ENCODE measurements at regions not wholly inside any gene's neighbourhood (a gene's known extent, or its start where the extent isn't known, plus 50 kb on each side); places are given as distances from the start of the nearest gene placed in this dataset.

GRCh38 chr5:63025679-63026078, 447.1 kb downstream of the LRRC70 start:
- H3K9me1 ChIP-seq (ENCODE audit: control insufficient read depth, insufficient read depth, low read length): no peaks in the 10 kb centered on the region
- intact Hi-C loops (cut with micrococcal nuclease) (no loop called here), in situ Hi-C loops (cut with MboI) (no loop called here)
- no peaks in the 10 kb centered on the region for H3K79me2 ChIP-seq (ENCODE audit: control insufficient read depth, insufficient read depth, low read length)
- ChIA-PET CTCF (ENCODE audit: low intra/inter-chr PET ratio) (no interaction called here), POLR2A (no interaction called here)
- no peaks in the 10 kb centered on the region for H3K27me3 ChIP-seq (ENCODE audit: control insufficient read depth in 2 of 2, insufficient read depth in 2 of 2, low read length in 2 of 2)
- H2AFZ ChIP-seq (ENCODE audit: low read depth, low read length): no peak overlapping the region
- H3K9me3 ChIP-seq (replicated peaks; ENCODE audit: control insufficient read depth, insufficient read depth, low read depth, low read length): no peaks in the 10 kb centered on the region
- no peak overlapping the region for H3K9ac ChIP-seq (ENCODE audit: insufficient read depth in 1 of 2, low read depth in 2 of 2, low read length in 2 of 2)
- no peak for ATAC-seq
- FAIRE-seq: no peak
- no peak for DNase-seq (ENCODE audit: extremely low read depth in 1 of 4, low spot score in 3 of 4)
- H3K4me1 ChIP-seq (replicated peaks in 1 of 2; ENCODE audit: control insufficient read depth in 2 of 2, insufficient read depth in 2 of 2, low read length in 2 of 2): no peaks in the 10 kb centered on the region
- WGBS (ENCODE audit: insufficient coverage, low coverage, missing lambda C conversion rate): 0% methylated on average over 3 of the region's 3 CpGs
- no peaks in the 10 kb centered on the region for H4K20me1 ChIP-seq (replicated peaks; ENCODE audit: control insufficient read depth, insufficient read depth, low read length)
- no peak overlapping the region for H3K4me3 ChIP-seq
- H3K4me2 ChIP-seq (ENCODE audit: insufficient read depth, low read length): no peak overlapping the region
- no peak for TF ChIP-seq ZFP91 (CRISPR knock-in tag; IDR thresholded peaks at IDR 0.05)
- no peak for TF ChIP-seq CHCHD3 (CRISPR knock-in tag; IDR thresholded peaks at IDR 0.05)
- TF ChIP-seq NFYB (IDR thresholded peaks at IDR 0.05; ENCODE audit: extremely low read depth, insufficient read length): no peak
- TF ChIP-seq ARNT (IDR thresholded peaks at IDR 0.05): no peak
- TF ChIP-seq HINFP (tag; conservative IDR thresholded peaks at IDR 0.05; ENCODE audit: low read depth): no peak
- no peak for TF ChIP-seq ZNF124 (CRISPR knock-in tag; IDR thresholded peaks at IDR 0.05)
- no peak for TF ChIP-seq KLF1 (tag; IDR thresholded peaks at IDR 0.05)
- TF ChIP-seq RBM15 (IDR thresholded peaks at IDR 0.05; ENCODE audit: insufficient read depth, low read length): no peak
- TF ChIP-seq SP2 (IDR thresholded peaks at IDR 0.05; ENCODE audit: extremely low read depth, low read depth, low read length, poor library complexity, severe bottlenecking): no peak
- TF ChIP-seq TFAP4 (CRISPR knock-in tag; IDR thresholded peaks at IDR 0.05; ENCODE audit: borderline replicate concordance): no peak
- TF ChIP-seq HOMEZ (CRISPR knock-in tag; IDR thresholded peaks at IDR 0.05): no peak
- TF ChIP-seq FOXK1 (CRISPR knock-in tag; IDR thresholded peaks at IDR 0.05; ENCODE audit: borderline replicate concordance): no peak
- TF ChIP-seq RBM17 (IDR thresholded peaks at IDR 0.05; ENCODE audit: borderline replicate concordance, low read depth, low read length): no peak
- no peak for TF ChIP-seq MED1 (CRISPR knock-in tag; IDR thresholded peaks at IDR 0.05; ENCODE audit: borderline replicate concordance)
- TF ChIP-seq TFE3 (CRISPR knock-in tag; IDR thresholded peaks at IDR 0.05): no peak
- TF ChIP-seq PURB (CRISPR knock-in tag; IDR thresholded peaks at IDR 0.05; ENCODE audit: low read depth): no peak
- BruUV-seq (replicated peaks): no TSS peak
- H3K27ac ChIP-seq (ENCODE audit: extremely low read depth, low read depth, low read length): no peak overlapping the region
- H3K36me3 ChIP-seq (ENCODE audit: control insufficient read depth, insufficient read depth, low read length): no peaks in the 10 kb centered on the region

Measured in K562 (cell line).